GM12872 (cell line): ENCODE measurements at regions not wholly inside any gene's neighbourhood (a gene's known extent, or its start where the extent isn't known, plus 50 kb on each side); places are given as distances from the start of the nearest gene placed in this dataset.

Source experiments
- TF ChIP-seq, protein P1 (sequence below): IDR thresholded peaks from 3 replicates; pipeline ENCODE4 v1.5.1; 2011; ENCODE audit warnings: low read depth, mild to moderate bottlenecking, low read length, moderate library complexity; ENCODE audit not compliant: insufficient read depth

- TF ChIP-seq, protein P1, sequence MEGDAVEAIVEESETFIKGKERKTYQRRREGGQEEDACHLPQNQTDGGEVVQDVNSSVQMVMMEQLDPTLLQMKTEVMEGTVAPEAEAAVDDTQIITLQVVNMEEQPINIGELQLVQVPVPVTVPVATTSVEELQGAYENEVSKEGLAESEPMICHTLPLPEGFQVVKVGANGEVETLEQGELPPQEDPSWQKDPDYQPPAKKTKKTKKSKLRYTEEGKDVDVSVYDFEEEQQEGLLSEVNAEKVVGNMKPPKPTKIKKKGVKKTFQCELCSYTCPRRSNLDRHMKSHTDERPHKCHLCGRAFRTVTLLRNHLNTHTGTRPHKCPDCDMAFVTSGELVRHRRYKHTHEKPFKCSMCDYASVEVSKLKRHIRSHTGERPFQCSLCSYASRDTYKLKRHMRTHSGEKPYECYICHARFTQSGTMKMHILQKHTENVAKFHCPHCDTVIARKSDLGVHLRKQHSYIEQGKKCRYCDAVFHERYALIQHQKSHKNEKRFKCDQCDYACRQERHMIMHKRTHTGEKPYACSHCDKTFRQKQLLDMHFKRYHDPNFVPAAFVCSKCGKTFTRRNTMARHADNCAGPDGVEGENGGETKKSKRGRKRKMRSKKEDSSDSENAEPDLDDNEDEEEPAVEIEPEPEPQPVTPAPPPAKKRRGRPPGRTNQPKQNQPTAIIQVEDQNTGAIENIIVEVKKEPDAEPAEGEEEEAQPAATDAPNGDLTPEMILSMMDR, result no peak
Measured at GRCh38 chr11:32204751-32205150, 113.9 kb downstream of the RCN1 start.

DNA sequence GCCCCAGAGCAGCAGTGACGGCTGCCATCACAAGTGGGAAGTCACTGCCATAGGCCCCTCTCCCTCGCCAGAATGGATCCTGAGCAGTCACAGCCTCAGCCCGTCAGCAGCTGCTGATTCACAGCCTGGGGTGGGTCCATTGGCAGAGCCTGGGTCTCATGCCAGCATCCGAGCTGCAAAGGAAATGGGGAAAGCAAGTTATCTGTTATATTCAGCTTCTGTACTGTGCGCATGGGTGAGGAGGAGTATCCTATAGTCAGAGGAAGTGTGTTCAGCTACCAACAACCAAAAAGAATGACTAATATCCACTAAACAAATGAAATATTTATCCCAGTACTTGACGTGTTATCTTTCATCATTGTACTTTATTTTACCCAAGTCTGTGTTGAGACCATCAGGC lies 119.7 kb downstream of the RCN1 start:
- TF ChIP-seq, protein P1, result no peak

GRCh38 chr11:32213223-32213622 lies 122.3 kb downstream of the RCN1 start:
- TF ChIP-seq, protein P1, result no peak

GRCh38 chr11:32215157-32215556 lies 124.3 kb downstream of the RCN1 start:
- TF ChIP-seq, protein P1, result no peak

- TF ChIP-seq, protein P1, result no peak
Measured at GRCh38 chr11:32216749-32217148, 125.9 kb downstream of the RCN1 start.

GRCh38 chr11:32219320-32219719 lies 128.4 kb downstream of the RCN1 start:
- TF ChIP-seq, protein P1, result no peak

DNA sequence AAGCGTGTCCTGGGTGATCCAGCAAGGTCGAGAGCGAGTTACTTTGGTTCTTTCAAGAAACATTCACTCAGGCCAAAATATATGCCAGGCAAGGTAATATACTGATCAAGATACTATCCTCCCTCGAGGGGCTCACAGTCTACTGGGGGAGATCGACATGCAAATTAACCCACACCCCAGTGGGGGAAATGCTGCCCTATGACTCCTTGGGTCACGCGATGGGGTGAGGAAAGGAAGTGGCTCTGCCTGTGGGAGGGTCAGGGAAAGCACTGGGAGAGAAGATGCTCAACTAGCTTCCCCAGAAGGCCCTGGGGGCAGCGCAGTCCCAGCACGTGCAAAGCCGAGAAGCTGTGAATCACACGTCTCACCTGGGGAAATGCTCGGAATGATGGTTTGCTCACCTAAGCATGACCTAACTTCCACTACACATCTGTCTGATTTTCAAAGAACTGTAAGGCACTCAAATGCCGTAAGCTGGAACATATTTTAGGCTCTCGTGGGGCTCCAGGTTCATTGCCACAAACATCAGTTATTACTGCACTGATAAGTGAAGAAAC lies 130.7 kb downstream of the RCN1 start:
- TF ChIP-seq, protein P1, result no peak
